IMR-90 (cell line): ENCODE measurements at regions not wholly inside any gene's neighbourhood (a gene's known extent, or its start where the extent isn't known, plus 50 kb on each side); places are given as distances from the start of the nearest gene placed in this dataset.

Experiments
- ATAC-seq: fragments of 200-7000 bp; cut with Tn5 transposase; 2 replicates; pipeline ENCODE4 v1.9.1; 2020; ENCODE audit warnings: low read depth, mild to moderate bottlenecking, moderate library complexity
- BruUV-seq: library from RNA; stranded (reverse); fragments of 400-500 nt; replicated peaks from 2 replicates; lab custom pipeline; 2021; lab: Mats Ljungman, UMichigan
- CTCF ChIA-PET: fragments of 300-600 bp; formaldehyde crosslinking; extraction: SDS; loops from one replicate; lab custom pipeline; 2021; ENCODE audit warnings: antibody characterized with exemption; lab: Yijun Ruan, JAX
- POLR2A ChIA-PET: fragments of 300-600 bp; sonication (Branson Sonifier 250); formaldehyde crosslinking; loops from one replicate; lab custom pipeline; 2022; ENCODE audit warnings: antibody characterized with exemption; ENCODE audit not compliant: unreplicated experiment; lab: Charles Lee
- DNase-seq: peaks from one replicate; pipeline ENCODE4 v3.0.0; 2013
- H2AFZ ChIP-seq: replicated peaks from 2 replicates; pipeline ENCODE3; 2013; ENCODE audit warnings: low read length, mild to moderate bottlenecking; ENCODE audit not compliant: poor library complexity
- H2AK5ac ChIP-seq: 2 replicates; pipeline ENCODE4 v1.6.1; 2013; ENCODE audit warnings: low read depth, low read length, inconsistent platforms
- H2AK9ac ChIP-seq: replicated peaks from 2 replicates; pipeline ENCODE3; 2013; ENCODE audit warnings: mild to moderate bottlenecking, low read depth, low read length, moderate library complexity; ENCODE audit not compliant: poor library complexity
- H2BK120ac ChIP-seq: 2 replicates; pipeline ENCODE4 v1.6.1; 2013; ENCODE audit warnings: low read depth, low read length, inconsistent platforms
- H2BK15ac ChIP-seq: 3 replicates; pipeline ENCODE4 v1.6.1; 2013; ENCODE audit warnings: low read depth, low read length, inconsistent platforms
- H2BK20ac ChIP-seq: 2 replicates; pipeline ENCODE4 v1.6.1; 2013; ENCODE audit warnings: low read depth, mild to moderate bottlenecking, inconsistent platforms, low read length, moderate library complexity
- H2BK5ac ChIP-seq: 2 replicates; pipeline ENCODE4 v1.6.1; 2013; ENCODE audit warnings: mild to moderate bottlenecking, low read depth, low read length, inconsistent platforms; ENCODE audit not compliant: poor library complexity, severe bottlenecking
- H3K14ac ChIP-seq: replicated peaks from 2 replicates; pipeline ENCODE4 v1.6.1; 2013; ENCODE audit warnings: low read depth, low read length, inconsistent platforms
- H3K18ac ChIP-seq: 2 replicates; pipeline ENCODE4 v1.6.1; 2013; ENCODE audit warnings: low read depth, low read length, control low read depth
- H3K23ac ChIP-seq: 2 replicates; pipeline ENCODE4 v1.6.1; 2013; ENCODE audit warnings: low read depth, low read length, inconsistent platforms
- H3K27ac ChIP-seq: 2 replicates; pipeline ENCODE4 v1.5.1; 2013; ENCODE audit warnings: mild to moderate bottlenecking, control low read depth, low read length; ENCODE audit not compliant: insufficient read depth
- H3K27me3 ChIP-seq: 2 replicates; pipeline ENCODE4 v1.6.1; 2013; ENCODE audit warnings: low read length; ENCODE audit not compliant: control insufficient read depth, insufficient read depth
- H3K36me3 ChIP-seq: 2 replicates; pipeline ENCODE4 v1.6.1; 2013; ENCODE audit warnings: low read length, mixed read lengths; ENCODE audit not compliant: control insufficient read depth, insufficient read depth
- H3K4ac ChIP-seq: 2 replicates; pipeline ENCODE4 v1.6.1; 2013; ENCODE audit warnings: low read depth, low read length, inconsistent platforms
- H3K4me1 ChIP-seq: 2 replicates; pipeline ENCODE4 v1.6.1; 2013; ENCODE audit warnings: low read length, mixed read lengths; ENCODE audit not compliant: control insufficient read depth, insufficient read depth
- H3K4me2 ChIP-seq: 2 replicates; pipeline ENCODE4 v1.6.1; 2013; ENCODE audit warnings: low read depth, mild to moderate bottlenecking, control low read depth, low read length, moderate library complexity
- H3K4me3 ChIP-seq: 2 replicates; pipeline ENCODE4 v1.5.1; 2013; ENCODE audit warnings: low read depth, mild to moderate bottlenecking, control low read depth, low read length, moderate library complexity; ENCODE audit not compliant: insufficient read depth
- H3K56ac ChIP-seq: 2 replicates; pipeline ENCODE4 v1.6.1; 2013; ENCODE audit warnings: low read length, inconsistent platforms; ENCODE audit not compliant: insufficient read depth; ENCODE audit errors: extremely low read depth
- H3K79me1 ChIP-seq, 2 experiments: 2 replicates each; pipeline ENCODE4 v1.6.1; 2013; ENCODE audit warnings: low read length in 2 of 2, inconsistent platforms in 1 of 2, low read depth in 1 of 2
- H3K9ac ChIP-seq: 2 replicates; pipeline ENCODE4 v1.6.1; 2013; ENCODE audit warnings: low read depth, low read length, control low read depth
- H3K9me1 ChIP-seq: 2 replicates; pipeline ENCODE4 v1.6.1; 2013; ENCODE audit warnings: low read length, inconsistent platforms; ENCODE audit not compliant: insufficient read depth
- H3K9me3 ChIP-seq: 2 replicates; pipeline ENCODE4 v1.6.1; 2013; ENCODE audit warnings: low read length; ENCODE audit not compliant: control insufficient read depth, insufficient read depth
- H4K20me1 ChIP-seq: 2 replicates; pipeline ENCODE4 v1.6.1; 2013; ENCODE audit warnings: low read length, inconsistent platforms; ENCODE audit not compliant: insufficient read depth
- H4K5ac ChIP-seq: 2 replicates; pipeline ENCODE4 v1.6.1; 2013; ENCODE audit warnings: mild to moderate bottlenecking, low read depth, low read length, control low read depth
- H4K8ac ChIP-seq, 2 experiments: 2 replicates each; pipeline ENCODE4 v1.6.1; 2013; ENCODE audit warnings: low read depth in 2 of 2, low read length in 2 of 2, control low read depth in 1 of 2, inconsistent platforms in 1 of 2
- H4K91ac ChIP-seq: 2 replicates; pipeline ENCODE4 v1.6.1; 2013; ENCODE audit warnings: low read depth, low read length, inconsistent platforms; ENCODE audit not compliant: insufficient read depth
- CEBPB ChIP-seq: IDR thresholded peaks from 2 replicates; pipeline ENCODE4 v1.6.1; 2012; ENCODE audit warnings: low read depth, low read length, improper control_type of control experiment
- CTCF ChIP-seq: conservative IDR thresholded peaks from 2 replicates; pipeline ENCODE4 v1.5.1; 2012; ENCODE audit warnings: mild to moderate bottlenecking, low read depth, low read length, improper control_type of control experiment
- MAZ ChIP-seq: IDR thresholded peaks from 2 replicates; pipeline ENCODE4 v1.6.1; 2012; ENCODE audit warnings: low read depth, mild to moderate bottlenecking, low read length, improper control_type of control experiment, moderate library complexity, borderline replicate concordance
- MXI1 ChIP-seq: IDR thresholded peaks from 2 replicates; pipeline ENCODE4 v1.6.1; 2012; ENCODE audit warnings: low read depth, mild to moderate bottlenecking, low read length, moderate library complexity, borderline replicate concordance
- NFE2L2 ChIP-seq: fragments of 150-350 bp; IDR thresholded peaks from 2 replicates; pipeline ENCODE4 v1.6.1; 2016; ENCODE audit warnings: low read depth, mild to moderate bottlenecking, low read length
- RAD21 ChIP-seq: IDR thresholded peaks from 2 replicates; pipeline ENCODE4 v1.6.1; 2012; ENCODE audit warnings: low read length, improper control_type of control experiment
- WGBS, 2 experiments: methylation state at CpG; one replicate each; pipeline versions ENCODE4 v1.1.5 to v1.1.7; 2013; ENCODE audit warnings: missing lambda C conversion rate in 2 of 2; ENCODE audit not compliant: insufficient read length in 1 of 2; ENCODE audit errors: extremely low coverage in 2 of 2; 5-methylcytosine and 5-hydroxymethylcytosine counted together
- dilution Hi-C: fragments of 300-500 bp; cut with HindIII; formaldehyde crosslinking; loops from one replicate; pipeline ENCODE4 v1.14.3; 2018; ENCODE audit warnings: low sequenced_read_pairs; ENCODE audit not compliant: unreplicated experiment
- in situ Hi-C: fragments of 300-500 bp; cut with MboI; formaldehyde crosslinking; loops from 3 replicates; pipeline ENCODE4 v1.14.3; 2019; ENCODE audit warnings: low sequenced_read_pairs, inconsistent platforms, mixed read lengths
- intact Hi-C: fragments of 100-400 bp; cut with micrococcal nuclease; formaldehyde crosslinking; loops from 2 replicates; pipeline ENCODE4 v1.10.0; 2022

- no peak overlapping the region for H2AFZ ChIP-seq
- no peak overlapping the region for H3K4ac ChIP-seq
- BruUV-seq: no TSS peak
- TF ChIP-seq MAZ: no peak
- TF ChIP-seq MXI1: no peak
- TF ChIP-seq CTCF: no peak
- no peak for TF ChIP-seq CEBPB
- no peak for TF ChIP-seq RAD21
- no peak for TF ChIP-seq NFE2L2
- no peak overlapping the region for H3K18ac ChIP-seq
- no peak overlapping the region for H2AK9ac ChIP-seq
- ChIA-PET POLR2A (no interaction called here), CTCF (no interaction called here)
- no peaks in the 10 kb centered on the region for H4K20me1 ChIP-seq
- no peaks in the 10 kb centered on the region for H3K9me1 ChIP-seq
- no peak overlapping the region for H2BK20ac ChIP-seq
- H3K79me1 ChIP-seq: no peaks in the 10 kb centered on the region
- H2AK5ac ChIP-seq: no peak overlapping the region
- H3K4me2 ChIP-seq: no peak overlapping the region
- H3K4me3 ChIP-seq: no peak overlapping the region
- dilution Hi-C loops (no loop called here), intact Hi-C loops (no loop called here), in situ Hi-C loops (no loop called here)
- no peak overlapping the region for H3K27ac ChIP-seq
- ATAC-seq (no peak), DNase-seq (no peak)
- no peaks in the 10 kb centered on the region for H3K36me3 ChIP-seq
- H3K14ac ChIP-seq: no peak overlapping the region
- peaks cover 5% of the 10 kb centered on the region for H3K27me3 ChIP-seq
- no peaks in the 10 kb centered on the region for H3K4me1 ChIP-seq
- H2BK120ac ChIP-seq: no peak overlapping the region
- no peak overlapping the region for H3K9ac ChIP-seq
- WGBS, 2 experiments: 33% methylated on average over 1 of the region's 7 CpGs; no CpG with 5 or more reads in 1 of the 2 experiments
- H2BK5ac ChIP-seq: no peak overlapping the region
- H4K91ac ChIP-seq: no peak overlapping the region
- H4K5ac ChIP-seq: no peak overlapping the region
- H2BK15ac ChIP-seq: no peak overlapping the region
- H3K56ac ChIP-seq: no peak overlapping the region
- no peaks in the 10 kb centered on the region for H3K9me3 ChIP-seq
- H4K8ac ChIP-seq: no peak overlapping the region
- H3K23ac ChIP-seq: no peak overlapping the region
Measured at GRCh38 chr18:60090170-60090569, 190.4 kb downstream of the PMAIP1 start.
